Left lung (tissue), 4 donors: ENCODE measurements at regions not wholly inside any gene's neighbourhood (a gene's known extent, or its start where the extent isn't known, plus 50 kb on each side); places are given as distances from the start of the nearest gene placed in this dataset.

Experiments used
- ATAC-seq: fragments of 200-7000 bp; cut with Tn5 transposase; one replicate; pipeline ENCODE4 v1.9.1; 2020; ENCODE audit warnings: moderate library complexity
- DNase-seq, 4 donors: peaks; one replicate each; pipeline ENCODE4 v3.0.0-alpha.2; 2013 to 2020
- H3K27ac ChIP-seq, 2 donors: fragments of 200-600 bp; sonication (generic) in 1 of 2; one replicate each; pipeline versions ENCODE4 v1.5.0 to v1.8.0; 2020 to 2021
- H3K27me3 ChIP-seq, 2 donors: fragments of 200-600 bp; sonication (generic) in 1 of 2; one replicate each; pipeline versions ENCODE4 v1.5.0 to v1.8.0; 2020 to 2021
- H3K36me3 ChIP-seq, 2 donors: fragments of 200-600 bp; sonication (generic) in 1 of 2; one replicate each; pipeline versions ENCODE4 v1.5.0 to v1.8.0; 2020 to 2021
- H3K4me1 ChIP-seq, 2 donors: fragments of 200-600 bp; one replicate each; pipeline ENCODE4 v1.8.0; 2021
- H3K4me3 ChIP-seq, 2 donors: fragments of 200-600 bp; sonication (generic) in 1 of 2; one replicate each; pipeline versions ENCODE4 v1.5.0 to v1.8.0; 2020 to 2021; ENCODE audit warnings: mild to moderate bottlenecking in 1 of 2
- H3K9me3 ChIP-seq, 2 donors: fragments of 200-600 bp; sonication (generic) in 1 of 2; one replicate each; pipeline versions ENCODE4 v1.5.0 to v1.8.0; 2020 to 2021
- intact Hi-C, 2 donors: fragments of 100-400 bp; cut with DNase I; formaldehyde crosslinking; loops; one replicate each; pipeline versions ENCODE4 v1.11.2 to v1.14.2; 2022
- TF ChIP-seq, protein P1 (sequence below), 2 donors: fragments of 200-600 bp; sonication (generic) in 1 of 2; IDR thresholded peaks; one replicate each; pipeline versions ENCODE4 v1.5.0 to v1.8.0; 2021; ENCODE audit warnings: antibody characterized with exemption in 2 of 2
- donor health status: DM: no; HTN: yes; CAD: no.
- donor health status: DM: no; HTN: no; CAD: no.

DNA sequence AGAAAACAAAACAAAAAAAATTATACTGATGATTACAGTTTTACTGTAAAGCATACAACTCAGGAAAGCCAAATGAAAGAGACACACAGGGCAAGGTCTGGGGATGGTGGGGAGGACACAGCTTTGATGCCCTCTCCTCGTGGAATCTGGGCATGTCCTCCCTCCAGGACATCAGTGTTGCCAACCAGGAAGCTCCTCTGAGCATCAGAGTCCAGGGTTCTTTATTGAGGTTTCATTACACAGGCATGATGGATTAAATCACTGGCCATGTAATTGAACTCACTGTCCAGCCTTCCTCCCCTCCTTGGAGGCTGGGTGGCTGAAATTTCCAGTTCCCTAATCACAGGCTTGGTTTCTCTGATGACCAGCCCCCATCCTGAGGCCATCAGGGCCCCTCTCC is 89.6 kb upstream of the MIER3 start:
- H3K4me3 ChIP-seq: no peak overlapping the region
- no peaks in the 10 kb centered on the region for H3K27me3 ChIP-seq
- no peak overlapping the region for H3K27ac ChIP-seq
- TF ChIP-seq, protein P1, sequence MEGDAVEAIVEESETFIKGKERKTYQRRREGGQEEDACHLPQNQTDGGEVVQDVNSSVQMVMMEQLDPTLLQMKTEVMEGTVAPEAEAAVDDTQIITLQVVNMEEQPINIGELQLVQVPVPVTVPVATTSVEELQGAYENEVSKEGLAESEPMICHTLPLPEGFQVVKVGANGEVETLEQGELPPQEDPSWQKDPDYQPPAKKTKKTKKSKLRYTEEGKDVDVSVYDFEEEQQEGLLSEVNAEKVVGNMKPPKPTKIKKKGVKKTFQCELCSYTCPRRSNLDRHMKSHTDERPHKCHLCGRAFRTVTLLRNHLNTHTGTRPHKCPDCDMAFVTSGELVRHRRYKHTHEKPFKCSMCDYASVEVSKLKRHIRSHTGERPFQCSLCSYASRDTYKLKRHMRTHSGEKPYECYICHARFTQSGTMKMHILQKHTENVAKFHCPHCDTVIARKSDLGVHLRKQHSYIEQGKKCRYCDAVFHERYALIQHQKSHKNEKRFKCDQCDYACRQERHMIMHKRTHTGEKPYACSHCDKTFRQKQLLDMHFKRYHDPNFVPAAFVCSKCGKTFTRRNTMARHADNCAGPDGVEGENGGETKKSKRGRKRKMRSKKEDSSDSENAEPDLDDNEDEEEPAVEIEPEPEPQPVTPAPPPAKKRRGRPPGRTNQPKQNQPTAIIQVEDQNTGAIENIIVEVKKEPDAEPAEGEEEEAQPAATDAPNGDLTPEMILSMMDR (IDR thresholded peaks at IDR 0.05): no peak
- no peaks in the 10 kb centered on the region for H3K36me3 ChIP-seq
- no peaks in the 10 kb centered on the region for H3K4me1 ChIP-seq
- ATAC-seq: no peak
- intact Hi-C loops: no loop called here
- no peaks in the 10 kb centered on the region for H3K9me3 ChIP-seq
- no peak for DNase-seq

DNA sequence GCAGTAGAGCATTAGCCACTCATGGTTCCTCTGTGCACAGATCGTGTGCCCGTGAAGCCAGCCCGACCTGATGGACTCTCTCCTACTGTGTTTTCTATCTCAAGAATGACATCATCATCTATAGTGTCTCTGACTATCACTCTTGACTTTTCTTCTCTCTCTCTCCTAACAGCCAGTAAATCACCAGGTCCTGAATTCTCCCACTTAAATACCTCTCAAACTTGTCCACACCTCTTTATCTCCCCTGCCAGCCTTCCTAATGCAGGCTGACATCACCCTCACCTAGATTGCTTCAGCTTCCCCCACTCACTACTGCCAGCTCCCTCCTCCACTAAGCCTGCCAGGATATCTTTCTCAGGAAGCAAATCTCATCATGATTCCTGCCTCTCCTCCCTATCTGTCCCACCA is 90.6 kb upstream of the MIER3 start:
- ATAC-seq (no peak), DNase-seq (no peak)
- H3K4me3 ChIP-seq: no peak overlapping the region
- TF ChIP-seq, protein P1 (IDR thresholded peaks at IDR 0.05): no peak
- H3K9me3 ChIP-seq: no peaks in the 10 kb centered on the region
- H3K27ac ChIP-seq: no peak overlapping the region
- H3K36me3 ChIP-seq: no peaks in the 10 kb centered on the region
- no peaks in the 10 kb centered on the region for H3K27me3 ChIP-seq
- intact Hi-C loops: no loop called here
- H3K4me1 ChIP-seq: no peaks in the 10 kb centered on the region

DNA sequence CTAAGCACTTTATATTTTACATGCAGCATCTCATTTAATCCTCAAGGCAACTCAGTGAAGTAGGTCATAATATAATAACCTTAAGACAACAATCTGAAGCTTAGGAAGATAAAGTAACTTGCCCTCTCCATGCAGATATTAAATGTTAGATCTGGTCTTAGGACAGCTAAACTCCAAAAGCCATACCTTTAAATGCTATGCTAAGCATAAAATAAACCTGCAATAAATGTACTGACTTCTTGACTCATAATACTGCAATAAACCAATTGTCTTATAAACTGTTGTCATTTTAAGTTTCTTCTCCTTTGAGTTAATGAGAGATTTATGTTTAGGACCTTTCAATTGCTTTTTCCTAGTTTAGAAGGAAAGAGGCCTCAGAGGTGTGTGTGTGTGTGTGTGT is 102.2 kb upstream of the MIER3 start:
- Histone ChIP-seq H3K9me3 (no peaks in the 10 kb centered on the region), H3K36me3 (no peaks in the 10 kb centered on the region), H3K4me1 (no peaks in the 10 kb centered on the region), H3K27me3 (peaks cover 0 to 7% of the 10 kb centered on the region in 2 donors), H3K4me3 (no peak overlapping the region), H3K27ac (no peak overlapping the region)
- DNase-seq: no peak
- TF ChIP-seq, protein P1 (IDR thresholded peaks at IDR 0.05): no peak
- intact Hi-C loops: no loop called here
- no peak for ATAC-seq

DNA sequence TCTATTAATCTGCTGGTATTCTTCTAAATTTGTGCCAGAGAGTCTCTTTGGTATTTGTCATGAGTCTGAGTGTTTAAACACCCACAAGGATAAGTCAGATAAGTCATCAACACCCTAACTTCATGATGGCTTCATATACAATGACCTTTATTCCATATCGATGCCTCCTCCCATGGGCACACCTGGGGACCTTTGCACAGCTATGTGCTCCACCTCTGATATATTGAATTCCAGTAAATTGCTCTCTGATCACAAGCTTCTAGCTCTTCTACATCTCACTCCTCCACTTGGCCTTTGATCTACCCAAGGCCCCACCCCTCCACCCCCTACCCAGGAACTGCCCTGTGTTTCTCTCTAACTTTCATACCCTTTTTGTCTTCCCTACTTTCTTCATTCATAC is 102.7 kb upstream of the MIER3 start:
- intact Hi-C loops: no loop called here
- TF ChIP-seq, protein P1 (IDR thresholded peaks at IDR 0.05): no peak
- Histone ChIP-seq H3K4me1 (no peaks in the 10 kb centered on the region), H3K27me3 (peaks cover 0 to 7% of the 10 kb centered on the region in 2 donors), H3K9me3 (no peaks in the 10 kb centered on the region), H3K4me3 (no peak overlapping the region), H3K36me3 (no peaks in the 10 kb centered on the region), H3K27ac (no peak overlapping the region)
- no peak for DNase-seq
- ATAC-seq: no peak

DNA sequence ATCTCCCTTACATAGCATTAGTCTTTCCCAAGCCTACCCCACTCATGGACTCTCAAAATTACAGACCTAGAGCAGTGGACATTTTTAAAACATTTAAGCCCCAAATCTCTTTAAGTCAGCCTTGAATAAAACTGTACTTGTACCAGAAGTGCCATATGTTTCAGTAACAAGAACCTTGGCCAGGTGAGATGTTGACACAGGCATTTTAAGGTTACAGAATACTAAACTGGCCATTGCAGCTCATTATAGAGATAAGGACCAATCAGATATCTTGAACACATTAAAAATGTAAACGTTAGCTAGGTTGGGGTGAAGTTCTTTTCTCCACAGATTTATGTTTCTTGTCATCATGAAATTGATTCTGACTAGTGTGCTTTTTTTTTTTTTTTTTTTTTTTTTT is 103.8 kb upstream of the MIER3 start:
- H3K36me3 ChIP-seq: no peaks in the 10 kb centered on the region
- no peak for DNase-seq
- peaks cover 0 to 5% of the 10 kb centered on the region in 2 donors for H3K27me3 ChIP-seq
- no peaks in the 10 kb centered on the region for H3K4me1 ChIP-seq
- intact Hi-C loops: no loop called here
- H3K4me3 ChIP-seq: no peak overlapping the region
- TF ChIP-seq, protein P1 (IDR thresholded peaks at IDR 0.05): no peak
- H3K27ac ChIP-seq: no peak overlapping the region
- no peak for ATAC-seq
- H3K9me3 ChIP-seq: no peaks in the 10 kb centered on the region
